PC-9 (cell line): ENCODE measurements at regions not wholly inside any gene's neighbourhood (a gene's known extent, or its start where the extent isn't known, plus 50 kb on each side); places are given as distances from the start of the nearest gene placed in this dataset.

Source experiments
- BruUV-seq: library from RNA; stranded (reverse); fragments of 400-500 nt; replicated peaks from 2 replicates; lab custom pipeline; 2021; lab: Mats Ljungman, UMichigan
- CTCF ChIA-PET: fragments of 300-600 bp; sonication (Branson Sonifier 250); formaldehyde crosslinking; loops from one replicate; lab custom pipeline; 2022; ENCODE audit warnings: antibody characterized with exemption; lab: Charles Lee
- POLR2A ChIA-PET: fragments of 300-600 bp; sonication (Branson Sonifier 250); formaldehyde crosslinking; loops from one replicate; lab custom pipeline; 2022; ENCODE audit warnings: antibody characterized with exemption; ENCODE audit not compliant: unreplicated experiment; lab: Charles Lee
- DNase-seq, 2 experiments: peaks; one replicate each; pipeline versions ENCODE4 v3.0.0 to v3.0.0-alpha.2; 2015 to 2022; ENCODE audit warnings: mixed read lengths in 1 of 2
- H2AFZ ChIP-seq: fragments of 200-600 bp; sonication (generic); 2 replicates; pipeline ENCODE4 v1.8.1; 2017; ENCODE audit warnings: antibody characterized with exemption
- H3F3A ChIP-seq: fragments of 200-600 bp; sonication (generic); 2 replicates; pipeline ENCODE4 v1.8.1; 2017; ENCODE audit warnings: antibody characterized with exemption, mild to moderate bottlenecking, low read depth; ENCODE audit not compliant: insufficient read depth
- H3K27ac ChIP-seq: fragments of 200-600 bp; sonication (generic); 2 replicates; pipeline ENCODE4 v1.6.1; 2016; ENCODE audit warnings: mixed run types
- H3K27me3 ChIP-seq: fragments of 200-600 bp; sonication (generic); 2 replicates; pipeline ENCODE4 v1.6.1; 2016; ENCODE audit warnings: low read depth, mixed run types; ENCODE audit not compliant: insufficient read depth
- H3K36me3 ChIP-seq: fragments of 200-600 bp; sonication (generic); 2 replicates; pipeline ENCODE4 v1.6.1; 2016; ENCODE audit warnings: low read depth, mixed run types
- H3K4me1 ChIP-seq: fragments of 200-600 bp; sonication (generic); replicated peaks from 2 replicates; pipeline ENCODE4 v1.6.1; 2016; ENCODE audit warnings: mixed run types; ENCODE audit not compliant: insufficient read depth
- H3K4me2 ChIP-seq: fragments of 200-600 bp; sonication (generic); 2 replicates; pipeline ENCODE4 v1.6.1; 2017; ENCODE audit warnings: mixed run types
- H3K4me3 ChIP-seq: fragments of 200-600 bp; sonication (generic); 2 replicates; pipeline ENCODE4 v1.6.1; 2016; ENCODE audit warnings: mixed run types
- H3K79me2 ChIP-seq: fragments of 200-600 bp; sonication (generic); 2 replicates; pipeline ENCODE4 v1.6.1; 2017; ENCODE audit warnings: low read depth, mixed run types
- H3K9me2 ChIP-seq: fragments of 200-600 bp; sonication (generic); 2 replicates; pipeline ENCODE4 v1.8.1; 2017; ENCODE audit warnings: mild to moderate bottlenecking; ENCODE audit not compliant: insufficient read depth
- H3K9me3 ChIP-seq: fragments of 200-600 bp; sonication (generic); 2 replicates; pipeline ENCODE4 v1.8.1; 2016; ENCODE audit warnings: low read depth; ENCODE audit not compliant: insufficient read depth
- H4K20me1 ChIP-seq: fragments of 200-600 bp; sonication (generic); 2 replicates; pipeline ENCODE4 v1.8.1; 2017; ENCODE audit not compliant: insufficient read depth
- CTCF ChIP-seq: fragments of 200-600 bp; sonication (generic); conservative IDR thresholded peaks from 2 replicates; pipeline ENCODE4 v1.6.1; 2017; ENCODE audit warnings: mixed run types, antibody characterized with exemption, mild to moderate bottlenecking, moderate library complexity
- EZH2 ChIP-seq: fragments of 200-600 bp; sonication (generic); IDR thresholded peaks from 2 replicates; pipeline ENCODE4 v1.8.0; 2017; ENCODE audit warnings: antibody characterized with exemption, low read depth
- intact Hi-C: fragments of 100-400 bp; cut with micrococcal nuclease; formaldehyde crosslinking; loops from one replicate; pipeline ENCODE4 v1.10.0; 2022; ENCODE audit not compliant: unreplicated experiment

DNA sequence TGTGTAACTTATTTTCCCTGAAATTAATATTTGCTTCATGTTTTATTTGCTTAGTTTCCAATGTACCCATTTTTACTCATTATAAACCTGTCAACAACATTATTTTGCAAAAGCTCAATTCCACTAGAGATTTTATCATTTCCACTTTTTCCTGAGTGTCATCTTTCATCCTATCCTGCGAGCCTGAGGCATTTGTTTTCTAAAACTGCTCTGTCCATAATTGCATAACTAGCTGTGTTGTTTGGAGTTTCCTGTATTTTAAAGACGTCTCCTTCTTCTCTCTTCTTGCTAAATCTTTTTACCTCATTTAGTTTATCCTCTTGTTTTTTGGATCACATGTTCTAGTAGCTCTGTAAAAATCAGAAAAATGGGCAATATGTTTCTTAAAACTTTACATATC, 332.7 kb upstream of the NOVA1 start:
- no peaks in the 10 kb centered on the region for H3K79me2 ChIP-seq
- H3K27ac ChIP-seq, result no peak overlapping the region
- DNase-seq, result no peak
- no peaks in the 10 kb centered on the region for H3K36me3 ChIP-seq
- H3K9me2 ChIP-seq, result no peaks in the 10 kb centered on the region
- no peak overlapping the region for H3K4me2 ChIP-seq
- H3K4me1 ChIP-seq, result no peaks in the 10 kb centered on the region
- no peaks in the 10 kb centered on the region for H3F3A ChIP-seq
- BruUV-seq, result no TSS peak
- no peaks in the 10 kb centered on the region for H4K20me1 ChIP-seq
- TF ChIP-seq EZH2, result no peak
- TF ChIP-seq CTCF, result no peak
- POLR2A ChIA-PET, result no interaction called here
- CTCF ChIA-PET, result no interaction called here
- H3K4me3 ChIP-seq, result no peak overlapping the region
- H2AFZ ChIP-seq, result no peak overlapping the region
- no peaks in the 10 kb centered on the region for H3K9me3 ChIP-seq
- no peaks in the 10 kb centered on the region for H3K27me3 ChIP-seq
- intact Hi-C loops, result no loop called here

- Histone ChIP-seq H2AFZ (no peak overlapping the region), H3F3A (no peaks in the 10 kb centered on the region)
These were observed 334.8 kb upstream of the NOVA1 start for GRCh38 chr14:26932606-26933005.

GRCh38 chr14:26933431-26933830, 335.6 kb upstream of the NOVA1 start:
- Histone ChIP-seq H3K9me3 (no peaks in the 10 kb centered on the region), H3K4me3 (no peak overlapping the region), H3K79me2 (no peaks in the 10 kb centered on the region), H4K20me1 (no peaks in the 10 kb centered on the region), H3K27ac (no peak overlapping the region), H3K9me2 (no peaks in the 10 kb centered on the region), H3K36me3 (no peaks in the 10 kb centered on the region), H3F3A (no peaks in the 10 kb centered on the region), H2AFZ (no peak overlapping the region), H3K4me2 (no peak overlapping the region), H3K27me3 (no peaks in the 10 kb centered on the region), H3K4me1 (no peaks in the 10 kb centered on the region)
- POLR2A ChIA-PET, result no interaction called here
- intact Hi-C loops, result no loop called here
- TF ChIP-seq CTCF (no peak), EZH2 (no peak)
- no TSS peak for BruUV-seq
- DNase-seq, result no peak
- CTCF ChIA-PET, result no interaction called here

More at GRCh38 chr14:26932606-26933005, 334.8 kb upstream of the NOVA1 start:
- Histone ChIP-seq H3K79me2 (no peaks in the 10 kb centered on the region), H3K9me3 (no peaks in the 10 kb centered on the region), H3K27me3 (no peaks in the 10 kb centered on the region), H3K27ac (no peak overlapping the region), H3K36me3 (no peaks in the 10 kb centered on the region), H4K20me1 (no peaks in the 10 kb centered on the region), H3K4me3 (no peak overlapping the region), H3K9me2 (no peaks in the 10 kb centered on the region), H3K4me1 (no peaks in the 10 kb centered on the region), H3K4me2 (no peak overlapping the region)
- intact Hi-C loops, result no loop called here
- ChIA-PET CTCF (no interaction called here), POLR2A (no interaction called here)
- no TSS peak for BruUV-seq
- DNase-seq, result no peak
- TF ChIP-seq EZH2 (no peak), CTCF (no peak)
